ENCODE measurements at regions not wholly inside any gene's neighbourhood (a gene's known extent, or its start where the extent isn't known, plus 50 kb on each side); places are given as distances from the start of the nearest gene placed in this dataset.

- no peaks in the 10 kb centered on the region for H3K36me3 ChIP-seq (replicated peaks in 1 of 2; ENCODE audit: control insufficient read depth in 1 of 2, insufficient read depth in 2 of 2, low read length in 1 of 2)
- no peaks in the 10 kb centered on the region for H4K20me1 ChIP-seq (ENCODE audit: insufficient read depth)
- H3K4me3 ChIP-seq (ENCODE audit: low read depth in 2 of 2, low read length in 1 of 2): no peak overlapping the region
- no peak for TF ChIP-seq EZH2phosphoT487 (IDR thresholded peaks at IDR 0.05; ENCODE audit: borderline replicate concordance, low read depth)
- H3K4me1 ChIP-seq (ENCODE audit: control insufficient read depth in 1 of 2, insufficient read depth in 2 of 2, low read depth in 1 of 2, low read length in 1 of 2): no peaks in the 10 kb centered on the region; a peak in 1 of 4 replicates
- no peak for DNase-seq
- H3F3A ChIP-seq (replicated peaks; ENCODE audit: insufficient read depth): no peaks in the 10 kb centered on the region
- CTCF ChIA-PET: interaction anchor here (1.0 to 7.3 kb wide), 5 partner anchors 13 to 620 kb away, joined by 3 to 40 read pairs (median 5); no protein-coding TSS in a partner anchor
- no peak overlapping the region for H3K27ac ChIP-seq (ENCODE audit: low read depth in 2 of 2, low read length in 1 of 2)
- no peaks in the 10 kb centered on the region; the same call in 1 of the 2 replicates for H3K27me3 ChIP-seq (ENCODE audit: insufficient read depth)
- H2AFZ ChIP-seq (ENCODE audit: low read depth): no peak overlapping the region
- 29% methylated on average over 6 of the region's 9 CpGs for WGBS (ENCODE audit: low lambda C conversion rate)
- POLR2A ChIA-PET: no interaction called here
- no peaks in the 10 kb centered on the region for H3K79me2 ChIP-seq (ENCODE audit: insufficient read depth)
- H3K9me2 ChIP-seq: no peaks in the 10 kb centered on the region
- no peak overlapping the region for H3K4me2 ChIP-seq
- H3K9me3 ChIP-seq: no peaks in the 10 kb centered on the region
- no peak overlapping the region for H3K9ac ChIP-seq
Observed at GRCh38 chr11:119488256-119488995, 65.5 kb upstream of the THY1 start.

GRCh38 chr11:119486691-119487259, 63.8 kb upstream of the THY1 start:
- DNase-seq: no peak
- peaks cover 0 to 1% of the 10 kb centered on the region in 2 experiments; a peak in 1 of 4 replicates for H3K4me1 ChIP-seq (ENCODE audit: control insufficient read depth in 1 of 2, insufficient read depth in 2 of 2, low read depth in 1 of 2, low read length in 1 of 2)
- H3K27me3 ChIP-seq (ENCODE audit: insufficient read depth): no peaks in the 10 kb centered on the region; the same call in 1 of the 2 replicates
- no peak overlapping the region for H3K27ac ChIP-seq (ENCODE audit: low read depth in 2 of 2, low read length in 1 of 2)
- H3F3A ChIP-seq (replicated peaks; ENCODE audit: insufficient read depth): no peaks in the 10 kb centered on the region
- no peaks in the 10 kb centered on the region for H3K36me3 ChIP-seq (replicated peaks in 1 of 2; ENCODE audit: control insufficient read depth in 1 of 2, insufficient read depth in 2 of 2, low read length in 1 of 2)
- no peaks in the 10 kb centered on the region for H3K9me2 ChIP-seq
- H3K4me3 ChIP-seq (ENCODE audit: low read depth in 2 of 2, low read length in 1 of 2): no peak overlapping the region
- H3K9ac ChIP-seq: no peak overlapping the region
- H3K79me2 ChIP-seq (ENCODE audit: insufficient read depth): no peaks in the 10 kb centered on the region
- no peak overlapping the region for H3K4me2 ChIP-seq
- TF ChIP-seq, protein P1, sequence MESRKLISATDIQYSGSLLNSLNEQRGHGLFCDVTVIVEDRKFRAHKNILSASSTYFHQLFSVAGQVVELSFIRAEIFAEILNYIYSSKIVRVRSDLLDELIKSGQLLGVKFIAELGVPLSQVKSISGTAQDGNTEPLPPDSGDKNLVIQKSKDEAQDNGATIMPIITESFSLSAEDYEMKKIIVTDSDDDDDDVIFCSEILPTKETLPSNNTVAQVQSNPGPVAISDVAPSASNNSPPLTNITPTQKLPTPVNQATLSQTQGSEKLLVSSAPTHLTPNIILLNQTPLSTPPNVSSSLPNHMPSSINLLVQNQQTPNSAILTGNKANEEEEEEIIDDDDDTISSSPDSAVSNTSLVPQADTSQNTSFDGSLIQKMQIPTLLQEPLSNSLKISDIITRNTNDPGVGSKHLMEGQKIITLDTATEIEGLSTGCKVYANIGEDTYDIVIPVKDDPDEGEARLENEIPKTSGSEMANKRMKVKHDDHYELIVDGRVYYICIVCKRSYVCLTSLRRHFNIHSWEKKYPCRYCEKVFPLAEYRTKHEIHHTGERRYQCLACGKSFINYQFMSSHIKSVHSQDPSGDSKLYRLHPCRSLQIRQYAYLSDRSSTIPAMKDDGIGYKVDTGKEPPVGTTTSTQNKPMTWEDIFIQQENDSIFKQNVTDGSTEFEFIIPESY (IDR thresholded peaks at IDR 0.05; ENCODE audit: borderline replicate concordance, low read depth): no peak
- TF ChIP-seq GATA2 (CRISPR knock-in tag; IDR thresholded peaks at IDR 0.05) (no peak), MEF2A (IDR thresholded peaks at IDR 0.05; ENCODE audit: borderline replicate concordance, low read depth) (no peak), NFIC (IDR thresholded peaks at IDR 0.05; ENCODE audit: borderline replicate concordance) (no peak), MAX (IDR thresholded peaks at IDR 0.05; ENCODE audit: low read depth) (no peak), RCOR1 (IDR thresholded peaks at IDR 0.05; ENCODE audit: low read length) (no peak), SMC3 (IDR thresholded peaks at IDR 0.05; ENCODE audit: low read depth, low read length) (no peak), EP300 (IDR thresholded peaks at IDR 0.05; ENCODE audit: borderline replicate concordance in 1 of 2, low read depth in 1 of 2, low read length in 1 of 2) (no peak), NRF1 (IDR thresholded peaks at IDR 0.05; ENCODE audit: low read depth, low read length) (no peak), YY1 (IDR thresholded peaks at IDR 0.05; ENCODE audit: low read depth) (no peak)
- TF ChIP-seq, protein P2, sequence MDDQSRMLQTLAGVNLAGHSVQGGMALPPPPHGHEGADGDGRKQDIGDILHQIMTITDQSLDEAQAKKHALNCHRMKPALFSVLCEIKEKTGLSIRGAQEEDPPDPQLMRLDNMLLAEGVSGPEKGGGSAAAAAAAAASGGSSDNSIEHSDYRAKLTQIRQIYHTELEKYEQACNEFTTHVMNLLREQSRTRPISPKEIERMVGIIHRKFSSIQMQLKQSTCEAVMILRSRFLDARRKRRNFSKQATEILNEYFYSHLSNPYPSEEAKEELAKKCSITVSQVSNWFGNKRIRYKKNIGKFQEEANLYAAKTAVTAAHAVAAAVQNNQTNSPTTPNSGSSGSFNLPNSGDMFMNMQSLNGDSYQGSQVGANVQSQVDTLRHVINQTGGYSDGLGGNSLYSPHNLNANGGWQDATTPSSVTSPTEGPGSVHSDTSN (IDR thresholded peaks at IDR 0.05): no peak
- no peaks in the 10 kb centered on the region for H4K20me1 ChIP-seq (ENCODE audit: insufficient read depth)
- ChIA-PET POLR2A (no interaction called here), CTCF (interaction anchor here (0.6 to 7.3 kb wide), 8 partner anchors 10 to 622 kb away, joined by 3 to 40 read pairs (median 4); no protein-coding TSS in a partner anchor)
- 39% methylated on average over 2 of the region's 3 CpGs for WGBS (ENCODE audit: low lambda C conversion rate)
- no peak overlapping the region for H2AFZ ChIP-seq (ENCODE audit: low read depth)
- no peaks in the 10 kb centered on the region for H3K9me3 ChIP-seq

Data from SK-N-SH (cell line).